ENCODE measurements at regions not wholly inside any gene's neighbourhood (a gene's known extent, or its start where the extent isn't known, plus 50 kb on each side); places are given as distances from the start of the nearest gene placed in this dataset.

DNA sequence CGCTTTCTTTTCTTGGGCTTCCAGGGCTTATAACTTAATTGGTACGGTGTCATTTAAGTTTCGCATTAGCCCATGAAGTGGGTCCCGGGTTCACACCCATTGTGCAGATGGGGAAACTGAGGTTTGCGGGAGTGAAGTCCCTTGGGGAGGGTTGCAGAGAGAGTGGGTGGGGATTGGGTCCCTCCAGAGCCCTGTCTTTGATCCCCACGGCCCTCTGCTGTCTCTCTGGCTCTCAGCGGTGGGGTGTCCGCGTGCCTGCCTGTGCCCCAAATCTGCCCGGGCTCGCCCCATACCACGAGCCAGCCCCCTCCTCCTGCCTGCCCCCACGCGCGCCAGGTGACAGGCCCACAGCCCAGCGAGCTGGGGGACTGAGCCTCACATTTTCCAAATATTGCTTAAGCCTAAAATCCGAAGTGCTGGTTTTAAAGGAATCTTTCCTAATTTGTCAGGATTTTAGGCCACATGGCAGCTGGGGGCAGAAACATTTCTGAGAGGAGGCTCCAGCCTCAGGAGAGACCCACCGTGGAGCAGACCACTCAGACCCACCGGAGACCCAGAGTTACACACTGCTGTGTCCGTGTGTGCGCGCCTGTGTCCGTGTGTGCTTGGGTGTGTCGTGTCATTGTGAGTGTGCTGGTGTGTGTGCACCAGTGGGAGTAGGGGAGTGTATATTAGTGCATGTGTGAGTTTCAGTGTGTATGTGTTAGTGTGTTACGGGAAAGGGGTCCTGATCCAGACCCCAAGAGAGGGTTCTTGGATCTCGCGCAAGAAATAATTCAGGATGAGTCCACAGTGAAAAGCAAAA lies 159.5 kb upstream of the IER5L start:
- 70 to 74% (median 73%) methylated on average over 27 of the region's 27 CpGs for WGBS, 3 donors
- H3K27me3 ChIP-seq (ENCODE audit: insufficient read depth in 3 of 3, low read length in 2 of 3) = peaks cover 0 to 25% (median 2%) of the 10 kb centered on the region in 3 donors
- H3K4me1 ChIP-seq = peaks cover 18% of the 10 kb centered on the region
- ATAC-seq (no peak), DNase-seq (no peak)
- no peaks in the 10 kb centered on the region for H3K9me3 ChIP-seq
- H3K27ac ChIP-seq = peak overlapping the region; percentile 27
- no peaks in the 10 kb centered on the region for H3K36me3 ChIP-seq (ENCODE audit: insufficient read depth in 1 of 2, low read depth in 1 of 2)
- peak overlapping the region; percentile 60 for H3K4me3 ChIP-seq
- TF ChIP-seq, protein P1, sequence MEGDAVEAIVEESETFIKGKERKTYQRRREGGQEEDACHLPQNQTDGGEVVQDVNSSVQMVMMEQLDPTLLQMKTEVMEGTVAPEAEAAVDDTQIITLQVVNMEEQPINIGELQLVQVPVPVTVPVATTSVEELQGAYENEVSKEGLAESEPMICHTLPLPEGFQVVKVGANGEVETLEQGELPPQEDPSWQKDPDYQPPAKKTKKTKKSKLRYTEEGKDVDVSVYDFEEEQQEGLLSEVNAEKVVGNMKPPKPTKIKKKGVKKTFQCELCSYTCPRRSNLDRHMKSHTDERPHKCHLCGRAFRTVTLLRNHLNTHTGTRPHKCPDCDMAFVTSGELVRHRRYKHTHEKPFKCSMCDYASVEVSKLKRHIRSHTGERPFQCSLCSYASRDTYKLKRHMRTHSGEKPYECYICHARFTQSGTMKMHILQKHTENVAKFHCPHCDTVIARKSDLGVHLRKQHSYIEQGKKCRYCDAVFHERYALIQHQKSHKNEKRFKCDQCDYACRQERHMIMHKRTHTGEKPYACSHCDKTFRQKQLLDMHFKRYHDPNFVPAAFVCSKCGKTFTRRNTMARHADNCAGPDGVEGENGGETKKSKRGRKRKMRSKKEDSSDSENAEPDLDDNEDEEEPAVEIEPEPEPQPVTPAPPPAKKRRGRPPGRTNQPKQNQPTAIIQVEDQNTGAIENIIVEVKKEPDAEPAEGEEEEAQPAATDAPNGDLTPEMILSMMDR (IDR thresholded peaks at IDR 0.05) = no peak
- intact Hi-C loops (cut with DNase I) = no loop called here

DNA sequence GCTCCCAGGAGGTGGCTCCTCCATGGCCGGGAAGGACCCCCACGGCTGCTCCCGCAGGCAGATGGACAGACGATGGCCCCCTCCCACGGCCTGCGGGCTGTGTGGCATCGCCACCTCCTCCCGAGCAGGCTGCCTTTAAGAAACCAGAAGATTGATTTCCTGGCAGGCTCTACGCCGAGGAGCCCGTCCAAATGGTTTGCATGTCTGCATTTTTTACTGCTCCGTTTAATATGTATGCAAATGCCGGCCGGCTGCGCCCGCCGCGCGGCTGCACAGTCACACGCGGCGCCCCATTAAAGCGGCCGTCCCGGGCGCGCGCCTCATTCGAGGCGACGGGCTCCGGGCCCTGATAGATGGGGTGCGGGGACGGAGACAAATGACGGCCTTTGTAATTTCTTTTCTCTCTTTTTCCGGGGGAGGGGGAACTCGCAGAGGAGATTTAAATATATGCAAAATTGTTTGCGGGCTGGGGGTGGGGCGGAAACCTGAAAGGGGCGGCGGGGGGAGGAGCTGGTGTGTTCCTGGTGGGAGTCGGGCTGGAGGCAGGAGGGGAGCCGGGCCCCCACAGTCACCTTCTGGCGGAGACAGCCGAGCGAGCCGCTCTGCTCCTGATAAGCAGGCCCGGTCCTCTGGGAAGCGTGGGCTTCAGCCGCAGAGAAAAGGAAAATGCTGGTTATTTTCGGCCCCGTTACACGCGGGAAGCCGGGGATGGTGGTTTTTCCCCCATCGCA lies 158.7 kb upstream of the IER5L start:
- peaks cover 0 to 25% (median 2%) of the 10 kb centered on the region in 3 donors for H3K27me3 ChIP-seq (ENCODE audit: insufficient read depth in 3 of 3, low read length in 2 of 3)
- no peaks in the 10 kb centered on the region for H3K36me3 ChIP-seq (ENCODE audit: insufficient read depth in 1 of 2, low read depth in 1 of 2)
- intact Hi-C loops (cut with DNase I) = no loop called here
- ATAC-seq = no peak
- WGBS, 3 donors = 5 to 8% (median 5%) methylated on average over 52 to 56 of the region's 56 CpGs
- peak overlapping the region; percentile 60 for H3K4me3 ChIP-seq
- peaks cover 18% of the 10 kb centered on the region for H3K4me1 ChIP-seq
- no peak for DNase-seq
- no peaks in the 10 kb centered on the region for H3K9me3 ChIP-seq
- TF ChIP-seq, protein P1 (IDR thresholded peaks at IDR 0.05) = no peak
- peak overlapping the region; percentile 53 for H3K27ac ChIP-seq

DNA sequence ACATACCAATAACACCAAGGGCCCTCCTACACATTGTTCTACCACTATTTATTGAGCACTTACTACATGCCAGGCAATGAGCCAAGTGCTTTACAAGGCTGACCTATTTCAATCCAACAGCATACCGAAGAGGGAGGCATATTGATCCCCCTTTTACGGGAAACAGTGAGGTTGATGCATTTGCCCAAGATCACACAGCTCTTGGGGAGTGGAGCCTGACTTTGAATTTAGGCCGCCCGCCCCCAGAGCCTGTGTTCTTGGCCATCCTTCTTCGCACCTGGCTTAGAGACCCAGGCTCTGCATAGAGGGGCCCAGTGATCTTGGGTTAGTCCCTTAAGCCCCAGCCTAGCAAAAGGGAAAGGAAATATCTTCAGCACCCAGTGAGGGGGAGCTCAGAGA lies 158.1 kb upstream of the IER5L start:
- DNase-seq = no peak
- Histone ChIP-seq H3K9me3 (no peaks in the 10 kb centered on the region), H3K27me3 (ENCODE audit: insufficient read depth in 3 of 3, low read length in 2 of 3) (peaks cover 0 to 25% (median 2%) of the 10 kb centered on the region in 3 donors), H3K4me1 (peaks cover 18% of the 10 kb centered on the region), H3K27ac (peak overlapping the region; percentile 53), H3K4me3 (peak overlapping the region; percentile 60), H3K36me3 (ENCODE audit: insufficient read depth in 1 of 2, low read depth in 1 of 2) (no peaks in the 10 kb centered on the region)
- WGBS, 3 donors = 80 to 91% (median 81%) methylated on average over 5 of the region's 5 CpGs
- TF ChIP-seq, protein P1 (IDR thresholded peaks at IDR 0.05) = no peak
- intact Hi-C loops (cut with DNase I) = no loop called here
- no peak for ATAC-seq

DNA sequence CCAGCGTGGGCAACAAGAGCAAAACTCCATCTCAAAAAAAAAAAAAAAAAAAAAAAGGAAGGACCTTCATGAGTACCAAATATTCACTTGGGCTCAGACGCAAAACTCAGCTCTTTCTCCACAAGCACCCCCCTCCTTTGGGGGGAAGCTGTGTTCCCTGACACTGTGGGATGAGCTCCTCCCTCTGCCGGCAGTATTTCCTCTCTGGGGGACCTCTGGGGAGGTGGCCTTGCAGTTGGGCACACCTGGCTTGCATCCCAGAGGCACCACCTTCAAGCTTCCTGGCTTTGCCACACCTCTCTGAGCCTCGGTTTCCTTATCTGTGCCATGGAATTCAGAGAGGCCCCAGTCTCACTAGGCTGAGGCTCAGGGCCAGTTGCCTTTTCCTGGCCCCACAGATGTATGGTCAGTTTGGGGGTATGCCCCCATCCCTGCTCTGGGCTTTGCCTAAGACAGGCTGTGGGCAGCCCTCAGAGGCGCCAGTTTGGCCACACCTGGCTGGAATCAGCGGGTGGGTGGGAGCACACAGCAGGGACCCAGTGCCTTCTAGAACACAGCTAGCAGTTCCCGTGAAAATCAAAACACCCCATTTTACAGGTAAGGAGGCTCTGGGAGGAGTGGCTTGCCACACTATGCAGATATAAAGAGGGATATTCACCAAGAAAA lies 157.5 kb upstream of the IER5L start:
- intact Hi-C loops (cut with DNase I) = no loop called here
- WGBS, 3 donors = 74 to 85% (median 81%) methylated on average over 7 of the region's 7 CpGs
- TF ChIP-seq, protein P1 (IDR thresholded peaks at IDR 0.05) = no peak
- no peaks in the 10 kb centered on the region for H3K36me3 ChIP-seq (ENCODE audit: insufficient read depth in 1 of 2, low read depth in 1 of 2)
- DNase-seq = no peak
- peaks cover 18% of the 10 kb centered on the region for H3K4me1 ChIP-seq
- ATAC-seq = peak in 1 of 4 donors; percentile 27
- H3K4me3 ChIP-seq = no peak overlapping the region
- peaks cover 5% of the 10 kb centered on the region for H3K9me3 ChIP-seq
- H3K27me3 ChIP-seq (ENCODE audit: insufficient read depth in 3 of 3, low read length in 2 of 3) = peaks cover 0 to 25% (median 2%) of the 10 kb centered on the region in 3 donors
- peak overlapping the region; percentile 53 for H3K27ac ChIP-seq

Data from psoas muscle (tissue), 7 donors.